HG03045 (cell line): ENCODE measurements at regions not wholly inside any gene's neighbourhood (a gene's known extent, or its start where the extent isn't known, plus 50 kb on each side); places are given as distances from the start of the nearest gene placed in this dataset.
"Not testable (repeated sequence)": the region's sequence is repeated elsewhere in the genome, so short reads cannot be mapped to it uniquely, and the experiment has no call there.

Experiments used
- ATAC-seq: cut with Tn5 transposase; IDR thresholded peaks from one replicate; pipeline ENCODE4 v1.9.1; 2021; ENCODE audit warnings: mild to moderate bottlenecking, moderate library complexity; ENCODE audit not compliant: unreplicated experiment

DNA sequence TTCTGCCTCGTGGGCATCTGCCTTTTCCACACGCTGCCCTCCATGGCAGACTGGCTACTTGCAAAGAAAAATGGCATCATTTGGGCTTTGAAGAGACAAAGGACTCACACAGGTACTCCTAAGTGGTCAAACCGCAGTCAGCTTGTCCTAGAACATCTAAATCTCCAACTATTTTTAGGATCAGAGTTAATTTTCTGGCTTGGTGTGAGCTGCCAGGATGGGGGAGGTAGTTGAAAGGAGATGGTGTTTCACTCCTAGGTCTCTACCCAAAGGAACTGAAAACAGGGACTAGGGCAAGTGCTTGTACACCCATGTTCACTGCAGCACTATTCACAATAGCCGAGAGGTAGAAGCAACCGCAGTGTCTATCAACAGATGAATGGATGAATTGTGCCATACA is 107.9 kb upstream of the ATL2 start:
- no peak for ATAC-seq

DNA sequence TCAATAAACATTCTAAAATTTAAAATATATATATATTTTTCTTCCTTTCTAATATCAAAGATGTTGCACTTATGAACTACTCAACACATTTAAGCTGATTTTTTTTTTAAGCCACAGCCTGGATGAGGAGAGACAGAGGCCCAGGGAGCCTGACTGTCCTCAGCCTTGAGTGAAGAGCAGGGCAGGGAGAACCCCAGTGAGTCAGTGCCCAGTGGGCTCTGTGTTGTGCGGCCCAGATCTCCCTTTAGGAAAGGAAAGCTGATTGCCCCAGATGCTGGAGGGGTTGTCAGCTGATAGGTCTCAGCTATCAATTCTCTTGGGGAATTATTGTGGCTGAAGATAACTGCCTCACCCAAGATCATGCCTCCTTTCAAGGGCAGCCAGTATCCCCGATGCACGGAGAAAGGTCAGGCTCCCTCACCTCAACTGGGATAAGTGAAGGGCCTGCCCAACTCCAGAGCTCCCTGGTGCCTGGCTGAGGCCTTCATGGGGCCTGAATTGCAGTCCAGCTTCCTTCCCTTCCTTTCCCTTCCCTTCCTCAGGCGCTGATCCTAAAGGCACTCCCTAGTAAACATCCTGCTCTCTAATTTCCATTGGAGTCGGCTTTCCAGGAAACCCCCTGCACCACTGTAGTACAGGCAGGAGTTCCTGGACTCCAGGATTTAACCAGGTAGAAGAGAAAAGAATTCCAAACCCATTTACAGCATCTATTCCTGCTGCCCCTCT is 106.9 kb upstream of the ATL2 start:
- no peak for ATAC-seq

DNA sequence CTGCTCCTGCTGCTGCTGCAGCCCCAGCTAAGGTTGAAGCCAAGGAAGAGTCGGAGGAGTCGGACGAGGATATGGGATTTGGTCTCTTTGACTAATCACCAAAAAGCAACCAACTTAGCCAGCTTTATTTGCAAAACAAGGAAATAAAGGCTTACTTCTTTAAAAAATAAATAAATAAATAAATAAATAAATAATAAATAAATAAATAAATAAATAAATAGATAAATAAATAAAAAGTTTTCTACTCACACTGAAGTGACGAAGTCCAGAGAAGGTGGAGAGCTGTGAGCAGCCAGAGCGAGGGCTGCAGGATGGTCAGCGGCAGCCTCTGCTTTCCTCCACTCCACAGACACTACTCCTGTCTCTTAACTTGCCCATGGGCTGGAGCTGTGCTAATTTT is 105.6 kb upstream of the ATL2 start:
- not testable (repeated sequence) for ATAC-seq

DNA sequence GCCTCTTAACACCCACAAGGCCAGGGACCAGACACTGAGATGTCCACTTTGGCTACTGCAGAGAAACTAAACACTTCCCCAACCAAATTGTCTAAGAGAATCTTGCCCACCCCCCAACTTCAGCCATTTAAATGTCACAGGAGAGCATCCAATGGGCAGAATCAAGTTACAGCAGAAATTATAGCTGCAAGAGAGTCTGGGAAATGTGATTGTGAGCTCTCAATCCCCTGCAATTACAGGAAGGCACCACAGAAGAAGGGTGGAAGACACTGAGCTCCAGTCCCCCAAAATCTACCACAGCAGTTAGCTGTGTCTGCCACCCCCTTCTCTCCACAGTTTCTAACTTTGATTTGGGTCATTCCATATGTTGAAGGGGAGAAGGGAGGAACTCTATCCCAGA is 103.5 kb upstream of the ATL2 start:
- no peak for ATAC-seq

DNA sequence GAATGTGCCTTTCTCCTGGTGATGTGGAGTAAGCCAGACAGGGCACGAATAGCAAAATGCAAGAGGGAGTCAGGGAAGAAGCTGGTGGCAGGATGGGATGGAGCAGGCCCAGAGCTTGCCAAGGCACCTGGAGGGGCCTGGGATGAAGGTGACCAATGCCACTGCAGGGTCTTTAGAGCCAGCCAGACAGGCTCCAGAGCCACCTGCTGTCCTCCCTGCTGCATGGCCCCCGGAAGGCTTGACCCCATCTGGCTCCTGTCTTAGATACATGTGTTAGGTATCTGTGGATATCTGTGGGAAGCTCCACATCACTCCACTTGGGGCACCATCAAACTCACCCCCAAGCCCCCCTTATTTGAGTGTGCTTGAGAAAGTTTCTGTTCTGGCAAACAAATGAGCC is 99.9 kb upstream of the ATL2 start:
- ATAC-seq = no peak

DNA sequence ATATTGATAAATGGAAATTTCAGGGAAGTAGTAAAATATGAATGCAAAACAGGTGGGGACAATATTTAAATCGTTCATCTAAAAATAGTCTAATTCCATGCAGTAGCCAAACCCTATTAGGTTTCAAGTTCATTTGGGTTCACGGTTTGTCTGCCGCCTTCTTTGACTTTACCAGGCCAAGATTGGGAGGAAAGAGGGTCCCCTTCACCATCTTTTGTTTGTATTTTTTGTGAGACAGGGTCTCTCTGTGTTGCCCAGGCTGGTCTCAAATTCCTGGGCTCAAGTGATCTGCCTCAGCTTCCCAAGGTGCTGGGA is 98.5 kb upstream of the ATL2 start:
- no peak for ATAC-seq

DNA sequence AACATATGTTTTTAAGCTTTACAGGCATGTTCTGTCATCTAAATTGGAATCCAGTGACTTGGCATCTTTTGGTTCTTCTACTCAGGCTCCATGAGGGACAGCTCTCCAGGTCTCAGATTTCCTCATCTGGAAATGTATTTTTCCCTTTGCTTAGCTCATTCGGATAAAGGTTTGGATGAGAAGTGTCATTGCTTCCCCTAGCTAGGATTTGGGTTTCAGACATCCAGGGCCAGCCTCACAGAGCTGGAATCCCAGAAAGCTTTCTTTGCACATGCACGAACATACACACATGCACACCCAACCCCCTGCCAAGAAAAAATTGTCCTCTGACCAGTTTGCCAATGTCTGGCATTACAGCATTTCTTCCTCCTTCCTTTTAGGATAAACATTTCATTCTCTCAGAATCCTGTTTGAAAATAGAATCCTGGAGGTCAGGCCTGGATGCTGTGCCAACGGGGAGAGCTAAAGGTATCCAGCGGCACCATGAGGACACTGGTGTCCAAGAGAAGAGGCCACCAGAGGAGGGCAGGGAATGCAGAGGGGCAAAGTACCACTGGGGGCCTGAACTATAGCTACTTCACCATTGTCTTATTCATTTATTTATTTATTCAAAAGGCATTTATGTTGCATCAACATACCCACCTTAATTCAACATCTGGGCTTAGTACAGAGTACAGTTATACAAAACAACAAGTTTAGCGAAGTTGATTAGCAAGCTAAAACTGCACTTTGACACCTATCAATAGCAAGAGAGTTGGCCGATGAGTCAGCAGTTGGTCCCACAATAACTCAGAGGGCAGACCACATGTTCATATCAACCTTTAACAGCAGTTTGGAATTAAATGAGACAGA is 97.9 kb upstream of the ATL2 start:
- no peak for ATAC-seq

DNA sequence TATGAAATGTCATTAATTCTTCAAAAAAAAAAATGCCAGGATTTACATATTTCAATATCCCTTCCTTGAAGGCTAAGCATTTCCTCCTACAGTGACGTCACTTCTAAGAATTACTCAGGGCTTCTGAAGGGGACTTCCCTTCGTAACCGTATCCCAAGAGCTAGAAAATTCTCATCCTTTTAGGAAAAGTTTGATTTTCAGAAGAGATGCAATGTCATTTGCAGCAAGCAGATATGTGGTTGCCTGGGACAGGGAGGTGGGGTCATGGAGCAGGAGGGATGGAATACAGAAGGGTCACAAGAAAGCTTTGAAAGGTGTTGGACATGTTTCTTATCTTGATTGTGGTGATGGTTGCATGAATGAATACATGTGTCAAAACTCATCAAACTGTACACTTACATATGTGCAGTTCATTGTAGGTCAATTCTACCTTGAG is 97.0 kb upstream of the ATL2 start:
- no peak for ATAC-seq

DNA sequence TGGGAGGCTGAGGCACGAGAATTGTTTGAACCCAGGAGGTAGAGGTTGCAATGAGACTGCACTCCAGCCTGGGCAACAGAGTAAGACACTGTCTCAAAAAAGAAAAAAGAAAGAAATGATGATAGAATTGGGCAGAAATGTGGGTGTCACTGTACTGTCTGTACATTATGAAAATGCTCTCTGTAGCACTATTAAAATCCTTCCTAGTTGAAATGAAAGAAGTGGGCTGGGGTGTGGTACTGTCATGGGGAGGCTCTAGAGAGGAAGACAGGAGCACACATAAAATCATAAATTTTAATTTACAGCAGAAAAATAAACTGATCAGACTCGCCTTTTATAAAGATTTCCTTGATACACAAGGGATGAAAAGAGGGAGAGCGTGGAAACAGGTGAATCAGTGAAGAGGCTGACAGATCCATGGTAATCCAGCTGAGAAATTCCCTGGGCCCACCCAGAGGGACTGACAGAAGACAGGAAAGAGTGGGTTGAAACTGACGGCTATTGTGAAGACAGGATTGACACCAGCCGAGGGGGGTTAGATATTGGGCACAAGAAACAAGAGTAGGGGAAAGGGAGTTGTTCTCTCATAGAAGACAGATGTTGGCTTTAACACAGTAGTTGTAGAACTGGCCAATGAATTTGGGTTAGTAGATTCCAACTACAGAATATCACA is 96.4 kb upstream of the ATL2 start:
- ATAC-seq = no peak

DNA sequence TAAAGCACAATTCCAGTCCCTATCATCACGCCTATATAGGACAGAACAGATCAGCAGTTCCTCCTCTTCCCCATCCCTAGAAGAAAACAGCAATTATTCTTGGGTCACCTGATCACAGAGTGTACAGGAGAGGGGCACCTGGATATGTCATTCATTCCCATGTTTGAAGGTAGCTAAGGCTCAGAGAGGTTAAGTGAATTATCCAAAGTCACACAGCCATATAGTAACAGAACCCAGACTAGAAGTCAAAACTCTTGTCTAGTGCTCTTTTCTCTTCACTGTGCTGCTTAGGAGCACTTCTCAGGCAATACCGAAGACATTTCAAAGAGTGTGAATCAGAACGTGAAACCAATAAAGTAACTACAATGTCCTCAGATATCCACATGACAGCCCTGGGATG is 93.0 kb upstream of the ATL2 start:
- no peak for ATAC-seq

DNA sequence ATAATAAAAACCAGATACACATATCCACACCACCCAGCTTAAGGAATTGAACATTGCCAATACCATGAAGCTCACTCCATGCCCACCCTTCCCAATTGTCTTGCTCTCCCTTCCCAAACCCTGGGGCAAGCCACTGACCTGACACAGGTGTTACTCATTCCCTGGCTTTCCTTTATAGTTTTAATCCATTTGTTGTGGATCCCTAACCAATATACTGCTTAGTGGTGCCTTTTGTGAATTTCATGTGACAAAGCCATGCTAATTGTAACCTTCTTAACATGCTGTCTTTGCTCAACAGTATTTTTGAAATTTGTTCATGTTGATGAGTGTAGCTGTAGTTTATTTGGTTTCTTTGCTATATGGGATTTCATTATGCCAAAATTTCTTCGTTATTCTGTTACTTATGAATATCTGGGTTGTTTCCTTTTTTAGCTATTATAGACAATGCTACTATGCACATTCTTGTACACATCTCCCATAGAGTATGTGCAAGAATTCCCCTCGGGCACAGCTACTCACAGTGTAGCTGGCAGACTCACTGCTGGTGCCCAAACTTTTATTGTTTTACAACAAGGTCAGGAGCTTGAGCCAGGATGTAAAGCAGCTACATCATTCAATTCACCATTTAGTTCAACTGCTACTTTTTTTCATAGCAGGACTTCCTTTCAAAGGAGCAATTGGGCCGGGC is 90.8 kb upstream of the ATL2 start:
- ATAC-seq = no peak

DNA sequence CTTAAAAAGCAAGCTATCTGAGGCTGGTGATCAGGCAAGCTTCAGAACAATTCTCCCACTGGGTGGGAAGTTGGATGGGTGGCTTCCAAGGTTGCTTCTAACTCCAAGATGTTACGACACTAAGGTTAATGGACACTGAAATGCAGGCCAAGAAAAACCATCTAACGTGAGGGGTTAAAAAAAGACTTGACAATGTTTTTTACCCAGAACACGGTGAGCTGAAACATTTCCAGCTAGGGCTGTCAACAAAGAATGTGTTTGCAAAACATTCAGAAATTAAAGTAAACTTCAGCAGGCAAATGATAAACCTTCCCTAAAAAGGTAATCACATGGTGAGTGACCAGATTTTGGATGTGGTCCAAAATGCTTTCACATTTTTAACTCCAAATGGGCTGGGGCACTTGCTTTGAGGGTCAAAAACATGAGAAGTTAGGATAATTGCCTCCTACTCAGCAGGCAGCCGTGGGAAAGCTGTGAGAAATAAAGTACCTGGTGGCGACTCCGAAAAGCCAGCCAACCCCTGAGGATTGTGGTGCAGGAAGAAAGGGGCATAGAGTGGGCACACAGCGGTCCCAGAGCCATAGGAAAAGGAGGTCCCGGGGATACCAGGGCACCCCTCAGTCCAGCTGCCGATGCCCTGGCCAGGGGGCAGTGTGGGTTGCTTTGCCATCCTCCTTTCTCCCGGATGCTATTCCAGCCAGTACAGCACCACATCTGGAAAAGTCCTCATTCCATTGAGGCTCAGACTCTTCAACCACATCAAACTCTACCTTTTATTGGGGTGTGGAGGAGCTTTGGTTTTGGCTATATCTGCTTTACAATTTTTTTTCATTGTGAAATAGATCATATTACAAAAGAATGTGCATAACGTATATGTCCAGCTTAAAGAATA is 90.0 kb upstream of the ATL2 start:
- no peak for ATAC-seq

DNA sequence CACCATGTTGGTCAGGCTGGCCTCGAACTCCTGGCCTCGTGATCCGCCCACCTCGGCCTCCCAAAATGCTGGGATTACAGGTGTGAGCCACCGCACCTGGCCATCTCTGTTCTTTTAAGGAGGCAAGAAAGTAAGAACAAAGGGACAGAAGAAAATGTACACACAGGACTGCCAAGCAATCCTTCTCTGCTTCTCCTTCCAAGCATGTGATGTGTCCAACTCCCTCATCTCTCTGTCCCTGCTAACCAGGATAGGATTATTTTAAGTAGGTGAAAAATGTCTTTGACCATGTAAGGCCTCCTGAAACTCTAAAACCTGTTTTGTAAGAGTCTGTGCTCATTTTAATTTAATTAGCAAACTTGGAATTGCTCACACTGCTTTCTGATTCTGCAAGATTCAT is 89.3 kb upstream of the ATL2 start:
- ATAC-seq = no peak

DNA sequence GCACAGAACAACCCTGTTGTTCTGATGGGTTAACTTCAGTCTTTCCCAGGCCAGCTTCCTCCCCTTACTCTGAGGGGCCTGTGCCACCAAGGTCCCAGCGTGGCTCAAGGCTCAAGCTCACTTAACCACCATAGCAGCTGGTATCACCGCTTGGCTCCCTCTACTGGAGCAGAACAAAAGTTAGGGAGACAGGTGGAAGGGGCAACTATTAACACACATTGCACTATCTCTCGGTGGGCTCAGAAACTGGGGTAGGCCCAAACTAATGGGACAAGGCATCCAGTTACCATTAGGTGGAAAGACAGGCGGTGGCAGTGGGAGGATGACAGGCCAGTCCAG is 88.7 kb upstream of the ATL2 start:
- ATAC-seq = no peak

DNA sequence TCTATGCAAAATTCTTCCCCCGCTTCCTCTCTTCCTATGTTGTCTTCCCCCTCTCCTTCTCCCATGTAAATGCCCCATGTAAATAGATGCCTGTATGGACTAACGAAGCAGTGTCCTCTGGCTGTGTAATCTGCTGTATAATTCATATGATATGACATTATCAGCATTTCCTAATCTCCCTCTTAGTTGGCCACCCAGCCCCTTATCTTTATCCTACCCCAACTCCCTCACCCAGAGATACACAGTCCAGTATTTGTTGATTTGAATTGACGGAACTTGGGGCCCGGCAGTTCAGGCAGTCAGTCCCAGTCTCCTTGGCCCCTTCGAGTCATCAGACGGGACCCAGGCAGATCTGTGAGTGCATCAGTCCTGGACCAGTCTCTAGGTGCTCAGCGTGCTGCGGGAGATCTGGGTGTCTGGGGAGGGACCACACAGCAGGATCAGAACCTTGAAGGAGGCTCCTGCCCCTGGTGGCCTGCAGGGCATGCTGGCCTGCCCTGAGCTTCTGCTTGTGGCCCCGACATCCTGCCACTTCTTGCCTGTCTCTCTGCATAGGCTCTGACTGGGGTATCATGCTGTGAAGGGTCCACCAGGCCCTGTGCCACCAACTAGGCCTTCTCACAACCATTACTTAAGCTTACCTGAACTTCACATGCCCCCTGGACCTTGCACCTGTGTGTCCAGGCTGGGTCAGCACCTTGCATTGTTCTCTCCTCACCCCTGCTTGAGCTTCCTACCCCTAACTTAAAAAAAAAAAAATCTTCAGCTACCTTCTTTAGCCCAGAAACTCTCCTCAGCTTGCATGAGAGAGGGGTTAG is 88.1 kb upstream of the ATL2 start:
- no peak for ATAC-seq

DNA sequence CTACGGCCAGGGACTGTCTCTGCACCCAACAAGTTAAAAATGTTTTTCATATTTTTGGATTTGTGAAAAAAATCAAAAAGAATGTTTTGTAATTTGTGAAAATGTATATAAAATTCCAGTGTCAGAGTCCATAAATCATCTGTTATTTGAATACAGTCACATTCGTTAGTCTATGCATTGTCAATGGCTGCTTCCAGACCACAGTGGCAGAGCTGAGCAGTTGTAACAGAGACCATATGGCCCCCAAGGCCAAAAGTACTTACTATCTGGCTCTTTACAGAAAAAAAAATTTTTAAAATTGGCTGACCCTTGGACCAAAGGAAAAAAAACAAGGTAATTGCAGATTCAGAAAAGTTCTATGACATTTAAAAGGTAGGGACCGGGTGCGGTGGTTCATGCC is 86.7 kb upstream of the ATL2 start:
- no peak for ATAC-seq

DNA sequence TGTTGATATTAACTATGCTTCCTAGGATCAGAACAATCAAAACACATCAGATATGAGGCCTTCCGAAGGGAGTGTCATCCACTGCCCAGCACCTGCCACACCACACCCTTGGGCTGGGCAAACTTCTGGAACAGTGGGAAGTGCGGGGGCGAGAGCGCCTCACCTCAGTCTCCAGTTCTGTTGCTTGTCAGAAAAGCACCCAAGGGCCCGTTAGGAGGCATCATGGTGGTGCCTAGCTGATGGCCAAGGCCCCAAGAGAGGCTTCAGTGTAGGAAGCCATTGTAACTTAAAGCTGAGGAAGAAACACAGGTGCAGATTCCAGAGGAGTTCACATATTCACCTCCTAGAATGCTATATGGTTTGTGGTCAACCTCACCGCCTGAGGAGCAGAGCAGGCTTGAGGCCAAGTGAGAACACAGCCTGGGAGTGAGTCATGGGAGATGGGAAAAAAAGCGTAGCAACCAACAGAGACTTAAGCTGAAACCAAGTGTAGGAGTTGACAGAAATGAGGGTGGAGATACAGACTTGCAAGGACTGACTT is 85.1 kb upstream of the ATL2 start:
- ATAC-seq = no peak

DNA sequence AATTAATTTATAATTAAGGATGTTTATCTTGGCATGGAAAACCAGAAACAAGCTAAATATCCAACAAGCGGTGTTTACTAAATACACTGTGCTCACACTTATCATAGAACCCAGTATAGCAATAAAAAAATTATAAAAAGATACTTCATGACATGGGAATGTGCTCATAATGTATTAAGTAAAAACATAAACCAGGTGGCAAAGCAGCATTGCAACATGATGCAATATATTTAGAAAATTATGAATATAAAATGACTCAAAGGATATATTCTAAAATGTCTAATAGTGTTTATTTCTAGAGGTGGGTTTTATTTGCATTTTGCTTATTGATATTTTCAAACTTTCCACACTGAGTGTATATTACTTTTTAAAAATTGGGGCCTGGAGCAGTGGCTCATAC is 84.4 kb upstream of the ATL2 start:
- no peak for ATAC-seq

DNA sequence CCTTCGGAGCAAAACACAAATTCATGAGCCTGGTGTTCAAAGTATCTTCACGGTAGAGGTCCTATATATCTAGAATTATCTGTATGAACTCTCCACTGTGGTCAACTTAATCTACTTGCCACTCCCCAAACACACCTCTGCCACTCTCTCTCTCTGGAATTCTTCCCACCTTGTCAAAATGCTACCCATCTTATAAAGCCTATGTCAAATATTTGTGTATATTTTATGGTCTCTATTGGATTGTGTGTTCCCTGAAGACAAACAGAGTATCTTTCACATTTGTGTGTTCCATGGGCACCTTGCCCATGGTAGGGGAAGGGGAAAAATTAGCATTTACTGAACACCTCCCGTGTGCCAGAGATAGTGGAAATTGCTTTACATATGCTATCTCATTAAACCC is 83.2 kb upstream of the ATL2 start:
- no peak for ATAC-seq

DNA sequence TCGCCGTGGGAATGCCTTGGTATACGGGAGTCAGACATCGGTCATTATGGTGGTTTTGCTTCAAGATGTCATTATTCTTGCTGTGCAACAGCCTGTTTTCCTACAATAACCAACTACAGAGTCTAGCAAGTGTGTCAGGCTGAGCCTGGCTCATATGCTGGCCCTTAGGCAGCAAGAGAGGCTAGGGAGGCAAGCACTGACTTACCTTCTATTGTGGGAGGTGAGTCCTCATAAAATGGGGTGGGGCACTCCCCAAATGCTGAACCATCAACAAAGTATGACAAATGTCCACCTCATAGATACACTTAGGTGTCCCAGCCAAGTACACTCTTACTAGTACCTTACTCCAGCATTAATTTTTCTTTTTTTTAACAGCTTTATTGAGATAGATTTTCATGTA is 77.0 kb upstream of the ATL2 start:
- no peak for ATAC-seq
